K562 (cell line): ENCODE measurements at regions not wholly inside any gene's neighbourhood (a gene's known extent, or its start where the extent isn't known, plus 50 kb on each side); places are given as distances from the start of the nearest gene placed in this dataset.

ENCODE experiments used
- ATAC-seq: fragments of 200-7000 bp; cut with Tn5 transposase; 3 replicates; pipeline ENCODE4 v1.9.1; 2020; ENCODE audit warnings: moderate library complexity
- BruUV-seq: library from RNA; stranded (reverse); fragments of 400-500 nt; replicated peaks from 2 replicates; lab custom pipeline; 2021; lab: Mats Ljungman, UMichigan
- CTCF ChIA-PET: fragments of 300-600 bp; formaldehyde crosslinking; extraction: SDS; loops from one replicate; lab custom pipeline; 2021; ENCODE audit warnings: low intra/inter-chr PET ratio; lab: Yijun Ruan, JAX
- POLR2A ChIA-PET: fragments of 300-600, 350-650 bp; sonication (Branson Sonifier 250); formaldehyde crosslinking; extraction: SDS; loops from one replicate; lab custom pipeline; 2021; ENCODE audit warnings: antibody characterized with exemption, inconsistent platforms; lab: Yijun Ruan, JAX
- DNase-seq, 4 experiments: peaks; one replicate each; pipeline versions ENCODE4 v3.0.0 to v3.0.0-alpha.2; 2011 to 2018; ENCODE audit warnings: low spot score in 3 of 4, mixed read lengths in 3 of 4; ENCODE audit errors: extremely low read depth in 1 of 4
- FAIRE-seq: peaks from 2 replicates; lab custom pipeline; 2011; peaks lifted over from hg19 to GRCh38; lab: Jason Lieb, UNC
- H2AFZ ChIP-seq: 2 replicates; pipeline ENCODE4 v1.6.0; 2011; ENCODE audit warnings: low read depth, low read length, control low read depth, inconsistent platforms
- H3K27ac ChIP-seq: fragments of 200-600 bp; 3 replicates; pipeline ENCODE4 v1.8.0; 2011; ENCODE audit warnings: low read depth, mild to moderate bottlenecking, control low read depth, inconsistent platforms, low read length, moderate library complexity, mixed read lengths; ENCODE audit errors: extremely low read depth
- H3K27me3 ChIP-seq, 2 experiments: fragments of 300-600 bp in 1 of 2; 2 replicates in 1 of 2; 3 replicates in 1 of 2; pipeline versions ENCODE4 v1.6.0 to v1.8.0; 2011; ENCODE audit warnings: inconsistent platforms in 2 of 2, low read length in 2 of 2, mild to moderate bottlenecking in 1 of 2, mixed read lengths in 1 of 2, moderate library complexity in 1 of 2; ENCODE audit not compliant: control insufficient read depth in 2 of 2, insufficient read depth in 2 of 2
- H3K36me3 ChIP-seq: fragments of 300-600 bp; 3 replicates; pipeline ENCODE4 v1.8.0; 2011; ENCODE audit warnings: mild to moderate bottlenecking, low read length, inconsistent platforms; ENCODE audit not compliant: control insufficient read depth, insufficient read depth
- H3K4me1 ChIP-seq, 2 experiments: fragments of 200-600 bp in 1 of 2; replicated peaks in 1 of 2; 2 replicates in 1 of 2; 3 replicates in 1 of 2; pipeline versions ENCODE4 v1.5.1 to v1.8.0; 2011; ENCODE audit warnings: inconsistent platforms in 2 of 2, low read length in 2 of 2, mild to moderate bottlenecking in 1 of 2, mixed read lengths in 1 of 2, moderate library complexity in 1 of 2; ENCODE audit not compliant: control insufficient read depth in 2 of 2, insufficient read depth in 2 of 2
- H3K4me2 ChIP-seq: 2 replicates; pipeline ENCODE4 v1.6.1; 2011; ENCODE audit warnings: low read length, control low read depth, inconsistent platforms, mixed read lengths; ENCODE audit not compliant: insufficient read depth
- H3K4me3 ChIP-seq: fragments of 200-600 bp; sonication (generic), shearing (Covaris generic); 2 replicates; pipeline ENCODE4 v1.5.1; 2016; ENCODE audit warnings: control low read depth, inconsistent platforms
- H3K79me2 ChIP-seq: fragments of 200-600 bp; 3 replicates; pipeline ENCODE4 v1.8.0; 2011; ENCODE audit warnings: low read length, inconsistent platforms; ENCODE audit not compliant: control insufficient read depth, insufficient read depth
- H3K9ac ChIP-seq, 2 experiments: 2 replicates each; pipeline versions ENCODE4 v1.6.0 to v1.6.1; 2011; ENCODE audit warnings: low read depth in 2 of 2, low read length in 2 of 2, control low read depth in 1 of 2, inconsistent platforms in 1 of 2, mild to moderate bottlenecking in 1 of 2, mixed read lengths in 1 of 2; ENCODE audit not compliant: insufficient read depth in 1 of 2
- H3K9me1 ChIP-seq: one replicate; pipeline ENCODE4 v1.6.0; 2011; ENCODE audit warnings: inconsistent platforms, mild to moderate bottlenecking, low read length, moderate library complexity; ENCODE audit not compliant: control insufficient read depth, insufficient read depth
- H3K9me3 ChIP-seq: replicated peaks from 2 replicates; pipeline ENCODE4 v1.5.1; 2011; ENCODE audit warnings: low read depth, low read length, inconsistent platforms; ENCODE audit not compliant: control insufficient read depth, insufficient read depth
- H4K20me1 ChIP-seq: replicated peaks from 2 replicates; pipeline ENCODE4 v1.6.1; 2011; ENCODE audit warnings: low read length, inconsistent platforms, mixed read lengths; ENCODE audit not compliant: control insufficient read depth, insufficient read depth
- GTF2E2 ChIP-seq: fragments of 200-800 bp; sonication (Bioruptor generic); IDR thresholded peaks from 2 replicates; pipeline ENCODE4 v1.6.1; 2016; ENCODE audit warnings: missing genetic modification characterization, missing compliant biosample characterization
- HMG20B ChIP-seq: fragments of 250-450 bp; sonication (Bioruptor Pico); IDR thresholded peaks from 2 replicates; pipeline ENCODE4 v1.5.0; 2021; ENCODE audit warnings: mild to moderate bottlenecking
- KDM5B ChIP-seq: fragments of 200-600 bp; sonication (generic); IDR thresholded peaks from 2 replicates; pipeline ENCODE4 v1.6.1; 2012; ENCODE audit warnings: low read depth, mild to moderate bottlenecking, moderate library complexity, low read length, control low read depth, inconsistent platforms; ENCODE audit not compliant: insufficient replicate concordance
- LARP7 ChIP-seq: fragments of 450-650 bp; IDR thresholded peaks from 2 replicates; pipeline ENCODE4 v1.6.1; 2016
- NCOA4 ChIP-seq: fragments of 450-650 bp; IDR thresholded peaks from 2 replicates; pipeline ENCODE4 v1.6.1; 2018; ENCODE audit warnings: mild to moderate bottlenecking; ENCODE audit not compliant: partially characterized antibody
- PHF21A ChIP-seq: fragments of 450-650 bp; IDR thresholded peaks from 2 replicates; pipeline ENCODE4 v1.6.1; 2017; ENCODE audit warnings: low read depth, borderline replicate concordance
- SAFB2 ChIP-seq: fragments of 200-400 bp; formaldehyde crosslinking; IDR thresholded peaks from 2 replicates; pipeline ENCODE4 v1.6.1; 2018; ENCODE audit warnings: borderline replicate concordance, low read length, low read depth, moderate library complexity; ENCODE audit not compliant: severe bottlenecking
- STAT5B ChIP-seq: fragments of 250-450 bp; sonication (Bioruptor Pico); IDR thresholded peaks from 2 replicates; pipeline ENCODE4 v1.8.0; 2021; ENCODE audit warnings: mild to moderate bottlenecking, inconsistent platforms
- TAF15 ChIP-seq: fragments of 200-400 bp; formaldehyde crosslinking; IDR thresholded peaks from 2 replicates; pipeline ENCODE4 v1.6.1; 2017; ENCODE audit warnings: mild to moderate bottlenecking, low read depth, low read length, moderate library complexity
- TEAD2 ChIP-seq: fragments of 450-650 bp; IDR thresholded peaks from 2 replicates; pipeline ENCODE4 v1.6.1; 2016; ENCODE audit warnings: missing genetic modification characterization, control low read depth, missing compliant biosample characterization
- XRCC5 ChIP-seq: fragments of 200-400 bp; formaldehyde crosslinking; IDR thresholded peaks from 2 replicates; pipeline ENCODE4 v1.6.1; 2017; ENCODE audit warnings: low read depth, mild to moderate bottlenecking, low read length
- ZBTB17 ChIP-seq: fragments of 450-650 bp; formaldehyde crosslinking; IDR thresholded peaks from 2 replicates; pipeline ENCODE4 v1.4.0; 2020; ENCODE audit warnings: mild to moderate bottlenecking
- ZNF3 ChIP-seq: fragments of 250-450 bp; sonication (Bioruptor Pico); IDR thresholded peaks from 2 replicates; pipeline ENCODE4 v1.5.0; 2021; ENCODE audit warnings: mild to moderate bottlenecking, moderate library complexity
- WGBS: fragments of 100-300 bp; shearing (Covaris generic); methylation state at CpG from one replicate; pipeline ENCODE4 v1.1.6; 2016; ENCODE audit warnings: low coverage, mixed read lengths; ENCODE audit not compliant: insufficient coverage; ENCODE audit errors: missing lambda C conversion rate; 5-methylcytosine and 5-hydroxymethylcytosine counted together
- in situ Hi-C: fragments of 300-500 bp; cut with MboI; formaldehyde crosslinking; loops from 4 replicates; pipeline ENCODE4 v1.15.0; 2018; ENCODE audit warnings: inconsistent platforms, mixed read lengths
- intact Hi-C: fragments of 100-400 bp; cut with micrococcal nuclease; formaldehyde crosslinking; loops from 2 replicates; pipeline ENCODE4 v1.14.2; 2022
- TF ChIP-seq, protein P1 (sequence below): fragments of 450-650 bp; formaldehyde crosslinking; IDR thresholded peaks from 2 replicates; pipeline ENCODE4 v1.4.0; 2022; ENCODE audit warnings: mild to moderate bottlenecking, moderate library complexity
- TF ChIP-seq, protein P2 (sequence below): sonication (generic); formaldehyde crosslinking; IDR thresholded peaks from 2 replicates; pipeline ENCODE4 v1.8.1; 2023; ENCODE audit warnings: mild to moderate bottlenecking, missing genetic modification reagents
- TF ChIP-seq, protein P3 (sequence below): fragments of 250-450 bp; sonication (Bioruptor Pico); IDR thresholded peaks from 2 replicates; pipeline ENCODE4 v1.5.0; 2020; ENCODE audit warnings: mild to moderate bottlenecking
- TF ChIP-seq, protein P4 (sequence below): fragments of 250-450 bp; sonication (Bioruptor Pico); IDR thresholded peaks from 2 replicates; pipeline ENCODE4 v1.8.0; 2022; ENCODE audit warnings: inconsistent platforms

DNA sequence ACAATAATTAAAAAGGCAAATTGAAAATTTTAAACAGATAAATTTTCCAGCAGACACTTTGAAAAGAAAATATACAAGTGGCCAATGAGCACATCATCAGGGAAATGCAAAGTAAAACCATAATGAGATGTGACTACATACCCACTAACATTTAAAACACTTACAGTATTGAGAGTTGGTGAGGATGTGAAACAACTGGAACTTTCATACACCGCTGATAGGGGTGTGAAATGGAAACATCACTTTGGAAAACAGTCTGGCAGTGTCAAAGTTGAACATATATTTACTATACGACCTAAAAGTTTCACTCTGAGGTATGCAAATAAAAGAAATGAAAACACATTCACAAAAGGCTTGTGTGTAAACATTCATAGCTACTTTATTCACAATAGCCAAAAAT lies 94.0 kb upstream of the GNAO1 start:
- in situ Hi-C loops (no loop called here), intact Hi-C loops (no loop called here)
- WGBS, result 0% methylated on average over 2 of the region's 2 CpGs
- FAIRE-seq (no peak), ATAC-seq (no peak), DNase-seq (no peak)
- Histone ChIP-seq H3K4me1 (no peaks in the 10 kb centered on the region), H3K4me3 (no peak overlapping the region), H3K27ac (no peak overlapping the region), H4K20me1 (no peaks in the 10 kb centered on the region), H3K9me1 (no peaks in the 10 kb centered on the region), H3K27me3 (peaks cover 0 to 2% of the 10 kb centered on the region in 2 experiments; a peak in 2 of 5 replicates), H2AFZ (no peak overlapping the region), H3K4me2 (no peak overlapping the region), H3K36me3 (no peaks in the 10 kb centered on the region), H3K9ac (no peak overlapping the region), H3K79me2 (no peaks in the 10 kb centered on the region), H3K9me3 (no peaks in the 10 kb centered on the region)
- CTCF ChIA-PET, result no interaction called here
- POLR2A ChIA-PET, result no interaction called here
- no TSS peak for BruUV-seq
- TF ChIP-seq, protein P1, sequence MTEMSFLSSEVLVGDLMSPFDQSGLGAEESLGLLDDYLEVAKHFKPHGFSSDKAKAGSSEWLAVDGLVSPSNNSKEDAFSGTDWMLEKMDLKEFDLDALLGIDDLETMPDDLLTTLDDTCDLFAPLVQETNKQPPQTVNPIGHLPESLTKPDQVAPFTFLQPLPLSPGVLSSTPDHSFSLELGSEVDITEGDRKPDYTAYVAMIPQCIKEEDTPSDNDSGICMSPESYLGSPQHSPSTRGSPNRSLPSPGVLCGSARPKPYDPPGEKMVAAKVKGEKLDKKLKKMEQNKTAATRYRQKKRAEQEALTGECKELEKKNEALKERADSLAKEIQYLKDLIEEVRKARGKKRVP, result no peak
- TF ChIP-seq GTF2E2 (no peak), ZBTB17 (no peak), XRCC5 (no peak), ZNF3 (CRISPR knock-in tag) (no peak), HMG20B (CRISPR knock-in tag) (no peak), SAFB2 (no peak), TEAD2 (tag) (no peak), NCOA4 (no peak), PHF21A (no peak), STAT5B (no peak), KDM5B (no peak), LARP7 (no peak), TAF15 (no peak)
- TF ChIP-seq, protein P2, sequence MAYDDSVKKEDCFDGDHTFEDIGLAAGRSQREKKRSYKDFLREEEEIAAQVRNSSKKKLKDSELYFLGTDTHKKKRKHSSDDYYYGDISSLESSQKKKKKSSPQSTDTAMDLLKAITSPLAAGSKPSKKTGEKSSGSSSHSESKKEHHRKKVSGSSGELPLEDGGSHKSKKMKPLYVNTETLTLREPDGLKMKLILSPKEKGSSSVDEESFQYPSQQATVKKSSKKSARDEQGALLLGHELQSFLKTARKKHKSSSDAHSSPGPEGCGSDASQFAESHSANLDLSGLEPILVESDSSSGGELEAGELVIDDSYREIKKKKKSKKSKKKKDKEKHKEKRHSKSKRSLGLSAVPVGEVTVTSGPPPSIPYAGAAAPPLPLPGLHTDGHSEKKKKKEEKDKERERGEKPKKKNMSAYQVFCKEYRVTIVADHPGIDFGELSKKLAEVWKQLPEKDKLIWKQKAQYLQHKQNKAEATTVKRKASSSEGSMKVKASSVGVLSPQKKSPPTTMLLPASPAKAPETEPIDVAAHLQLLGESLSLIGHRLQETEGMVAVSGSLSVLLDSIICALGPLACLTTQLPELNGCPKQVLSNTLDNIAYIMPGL, result no peak
- TF ChIP-seq, protein P3, sequence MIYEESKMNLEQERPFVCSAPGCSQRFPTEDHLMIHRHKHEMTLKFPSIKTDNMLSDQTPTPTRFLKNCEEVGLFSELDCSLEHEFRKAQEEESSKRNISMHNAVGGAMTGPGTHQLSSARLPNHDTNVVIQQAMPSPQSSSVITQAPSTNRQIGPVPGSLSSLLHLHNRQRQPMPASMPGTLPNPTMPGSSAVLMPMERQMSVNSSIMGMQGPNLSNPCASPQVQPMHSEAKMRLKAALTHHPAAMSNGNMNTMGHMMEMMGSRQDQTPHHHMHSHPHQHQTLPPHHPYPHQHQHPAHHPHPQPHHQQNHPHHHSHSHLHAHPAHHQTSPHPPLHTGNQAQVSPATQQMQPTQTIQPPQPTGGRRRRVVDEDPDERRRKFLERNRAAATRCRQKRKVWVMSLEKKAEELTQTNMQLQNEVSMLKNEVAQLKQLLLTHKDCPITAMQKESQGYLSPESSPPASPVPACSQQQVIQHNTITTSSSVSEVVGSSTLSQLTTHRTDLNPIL (CRISPR knock-in tag), result no peak
- TF ChIP-seq, protein P4, sequence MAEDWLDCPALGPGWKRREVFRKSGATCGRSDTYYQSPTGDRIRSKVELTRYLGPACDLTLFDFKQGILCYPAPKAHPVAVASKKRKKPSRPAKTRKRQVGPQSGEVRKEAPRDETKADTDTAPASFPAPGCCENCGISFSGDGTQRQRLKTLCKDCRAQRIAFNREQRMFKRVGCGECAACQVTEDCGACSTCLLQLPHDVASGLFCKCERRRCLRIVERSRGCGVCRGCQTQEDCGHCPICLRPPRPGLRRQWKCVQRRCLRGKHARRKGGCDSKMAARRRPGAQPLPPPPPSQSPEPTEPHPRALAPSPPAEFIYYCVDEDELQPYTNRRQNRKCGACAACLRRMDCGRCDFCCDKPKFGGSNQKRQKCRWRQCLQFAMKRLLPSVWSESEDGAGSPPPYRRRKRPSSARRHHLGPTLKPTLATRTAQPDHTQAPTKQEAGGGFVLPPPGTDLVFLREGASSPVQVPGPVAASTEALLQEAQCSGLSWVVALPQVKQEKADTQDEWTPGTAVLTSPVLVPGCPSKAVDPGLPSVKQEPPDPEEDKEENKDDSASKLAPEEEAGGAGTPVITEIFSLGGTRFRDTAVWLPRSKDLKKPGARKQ (CRISPR knock-in tag), result no peak
